Stimulated activated CD4-positive, alpha-beta T cell treated with anti-CD3 and anti-CD28 coated beads, Interleukin-15, amount 100 ng/mL, for 48 hours (primary cell): ENCODE measurements at regions not wholly inside any gene's neighbourhood (a gene's known extent, or its start where the extent isn't known, plus 50 kb on each side); places are given as distances from the start of the nearest gene placed in this dataset.
"Not testable (repeated sequence)": the region's sequence is repeated elsewhere in the genome, so short reads cannot be mapped to it uniquely, and the experiment has no call there.

Experiments
- DNase-seq, 2 donors: peaks; one replicate each; pipeline ENCODE4 v3.0.0-alpha.2; 2020; ENCODE audit warnings: low read depth in 2 of 2

- DNase-seq: no peak
These were observed 84.4 kb downstream of the C9orf152 start for GRCh38 chr9:110123341-110124095.

GRCh38 chr9:110124439-110124838 is 83.5 kb downstream of the C9orf152 start:
- no peak for DNase-seq

GRCh38 chr9:110125207-110125751 is 82.7 kb downstream of the C9orf152 start:
- no peak for DNase-seq

GRCh38 chr9:110125763-110126351 is 82.1 kb downstream of the C9orf152 start:
- DNase-seq: no peak

- DNase-seq: no peak
These were observed 81.4 kb downstream of the C9orf152 start for GRCh38 chr9:110126499-110126941.

- no peak for DNase-seq
These were observed 80.7 kb downstream of the C9orf152 start for GRCh38 chr9:110126986-110127864.

GRCh38 chr9:110128664-110129329 is 79.2 kb downstream of the C9orf152 start:
- DNase-seq: no peak

GRCh38 chr9:110129425-110129824 is 78.5 kb downstream of the C9orf152 start:
- DNase-seq: no peak

GRCh38 chr9:110130211-110130610 is 77.7 kb downstream of the C9orf152 start:
- no peak for DNase-seq

- no peak for DNase-seq
These were observed 77.1 kb downstream of the C9orf152 start for GRCh38 chr9:110130791-110131416.

- DNase-seq: no peak
These were observed 76.5 kb downstream of the C9orf152 start for GRCh38 chr9:110131499-110131898.

- DNase-seq: not testable (repeated sequence)
These were observed 75.4 kb downstream of the C9orf152 start for GRCh38 chr9:110132531-110132930.

- DNase-seq: no peak
These were observed 74.9 kb downstream of the C9orf152 start for GRCh38 chr9:110133059-110133458.

- no peak for DNase-seq
These were observed 74.2 kb downstream of the C9orf152 start for GRCh38 chr9:110133608-110134210.

GRCh38 chr9:110135846-110136245 is 72.1 kb downstream of the C9orf152 start:
- no peak for DNase-seq

GRCh38 chr9:110136802-110137201 is 71.2 kb downstream of the C9orf152 start:
- DNase-seq: no peak

- no peak for DNase-seq
These were observed 67.7 kb downstream of the C9orf152 start for GRCh38 chr9:110140276-110140675.

GRCh38 chr9:110141227-110141793 is 66.6 kb downstream of the C9orf152 start:
- DNase-seq: no peak

GRCh38 chr9:110142253-110142652 is 65.7 kb downstream of the C9orf152 start:
- no peak for DNase-seq

GRCh38 chr9:110142868-110143481 is 65.0 kb downstream of the C9orf152 start:
- no peak for DNase-seq
